HCT116 (cell line): ENCODE measurements at regions not wholly inside any gene's neighbourhood (a gene's known extent, or its start where the extent isn't known, plus 50 kb on each side); places are given as distances from the start of the nearest gene placed in this dataset.
"Not testable (repeated sequence)": the region's sequence is repeated elsewhere in the genome, so short reads cannot be mapped to it uniquely, and the experiment has no call there.

Experiments used
- ATAC-seq: fragments of 200-7000 bp; cut with Tn5 transposase; 2 replicates; pipeline ENCODE4 v1.9.1; 2020; ENCODE audit warnings: mild to moderate bottlenecking, moderate library complexity
- BruUV-seq: library from RNA; stranded (reverse); fragments of 400-500 nt; replicated peaks from 2 replicates; lab custom pipeline; 2021; lab: Mats Ljungman, UMichigan
- CTCF ChIA-PET: fragments of 300-600 bp; sonication (Branson Sonifier 250); formaldehyde crosslinking; loops from one replicate; lab custom pipeline; 2021; ENCODE audit warnings: antibody characterized with exemption; lab: Charles Lee
- POLR2A ChIA-PET: fragments of 300-600, 350-600 bp; sonication (Branson Sonifier 250); formaldehyde crosslinking; loops from one replicate; lab custom pipeline; 2021; ENCODE audit warnings: antibody characterized with exemption; lab: Charles Lee
- RAD21 ChIA-PET, 2 experiments: fragments of 300-600 bp; sonication (Branson Sonifier 250); formaldehyde crosslinking; loops; one replicate each; lab custom pipeline; 2023; ENCODE audit warnings: low total read pairs in 2 of 2; ENCODE audit not compliant: uncharacterized antibody in 2 of 2, unreplicated experiment in 2 of 2, low non-redundant PET in 1 of 2; lab: Charles Lee
- DNase-seq: peaks from one replicate; pipeline ENCODE4 v3.0.0-alpha.2; 2010; ENCODE audit warnings: low read depth, low spot score
- H2AFZ ChIP-seq: fragments of 200-600 bp; shearing (Covaris generic), sonication (generic); 2 replicates; pipeline ENCODE4 v1.6.1; 2017; ENCODE audit warnings: low read depth, mixed run types, mixed read lengths, antibody characterized with exemption, low read length; ENCODE audit not compliant: poor library complexity, severe bottlenecking
- H3K27ac ChIP-seq: 2 replicates; pipeline ENCODE4 v1.5.1; 2012; ENCODE audit warnings: low read depth, low read length
- H3K27me3 ChIP-seq: fragments of 200-600 bp; sonication (generic); 2 replicates; pipeline ENCODE4 v1.6.1; 2016; ENCODE audit warnings: mixed run types, low read length, mixed read lengths; ENCODE audit not compliant: insufficient read depth
- H3K36me3 ChIP-seq, 2 experiments: fragments of 200-500 bp in 1 of 2; fragments of 200-600 bp in 1 of 2; sonication (Bioruptor generic) in 1 of 2; sonication (generic) in 1 of 2; 2 replicates each; pipeline versions ENCODE4 v1.5.1 to v1.6.1; 2014 to 2016; ENCODE audit warnings: low read length in 2 of 2, inconsistent platforms in 1 of 2, mixed read lengths in 1 of 2, mixed run types in 1 of 2; ENCODE audit not compliant: insufficient read depth in 2 of 2, control insufficient read depth in 1 of 2
- H3K4me1 ChIP-seq, 2 experiments: fragments of 200-600 bp in 1 of 2; sonication (generic) in 1 of 2; 2 replicates each; pipeline versions ENCODE4 v1.5.1 to v1.6.1; 2012 to 2017; ENCODE audit warnings: low read length in 2 of 2, inconsistent platforms in 1 of 2, mild to moderate bottlenecking in 1 of 2, mixed read lengths in 1 of 2, mixed run types in 1 of 2, moderate library complexity in 1 of 2; ENCODE audit not compliant: insufficient read depth in 2 of 2, control insufficient read depth in 1 of 2
- H3K4me2 ChIP-seq: fragments of 200-600 bp; sonication (generic); 2 replicates; pipeline ENCODE4 v1.6.1; 2017; ENCODE audit warnings: mixed run types, low read length, mixed read lengths
- H3K4me3 ChIP-seq, 2 experiments: fragments of 200-600 bp in 1 of 2; sonication (generic) in 1 of 2; replicated peaks in 1 of 2; 2 replicates each; pipeline ENCODE4 v1.5.1; 2011 to 2016; ENCODE audit warnings: low read length in 2 of 2, control low read depth in 1 of 2, low read depth in 1 of 2, mild to moderate bottlenecking in 1 of 2, mixed read lengths in 1 of 2, mixed run types in 1 of 2
- H3K79me2 ChIP-seq: fragments of 200-600 bp; sonication (generic); 2 replicates; pipeline ENCODE4 v1.6.1; 2017; ENCODE audit warnings: mild to moderate bottlenecking, mixed run types, low read length, moderate library complexity, mixed read lengths; ENCODE audit not compliant: insufficient read depth
- H3K9ac ChIP-seq: fragments of 200-600 bp; sonication (generic); 2 replicates; pipeline ENCODE4 v1.6.1; 2016; ENCODE audit warnings: low read length, mixed read lengths
- H3K9me2 ChIP-seq: fragments of 200-600 bp; sonication (generic), shearing (Covaris generic); 2 replicates; pipeline ENCODE4 v1.6.1; 2017; ENCODE audit warnings: mixed run types, mild to moderate bottlenecking, moderate library complexity; ENCODE audit not compliant: insufficient read depth
- H3K9me3 ChIP-seq, 2 experiments: fragments of 200-500 bp in 1 of 2; fragments of 200-600 bp in 1 of 2; sonication (Bioruptor generic) in 1 of 2; sonication (generic) in 1 of 2; 2 replicates each; pipeline ENCODE4 v1.6.1; 2014 to 2017; ENCODE audit warnings: low read length in 2 of 2, mixed read lengths in 2 of 2, inconsistent platforms in 1 of 2, low read depth in 1 of 2, mild to moderate bottlenecking in 1 of 2, mixed run types in 1 of 2, moderate library complexity in 1 of 2; ENCODE audit not compliant: control insufficient read depth in 1 of 2, insufficient read depth in 1 of 2
- H4K20me1 ChIP-seq: fragments of 200-600 bp; sonication (generic), shearing (Covaris generic); 2 replicates; pipeline ENCODE4 v1.6.1; 2017; ENCODE audit warnings: mixed run types, mild to moderate bottlenecking, moderate library complexity; ENCODE audit not compliant: insufficient read depth
- TCF7L2 ChIP-seq: IDR thresholded peaks from 2 replicates; pipeline ENCODE4 v1.7.0; 2011; ENCODE audit warnings: borderline replicate concordance, inconsistent platforms; ENCODE audit not compliant: insufficient read depth, insufficient read length; ENCODE audit errors: extremely low read depth
- YY1 ChIP-seq: IDR thresholded peaks from 2 replicates; pipeline ENCODE4 v1.6.1; 2011; ENCODE audit warnings: low read length, low read depth, moderate library complexity, mild to moderate bottlenecking; ENCODE audit not compliant: insufficient replicate concordance; ENCODE audit errors: extremely low read depth
- ZBTB33 ChIP-seq: IDR thresholded peaks from 2 replicates; pipeline ENCODE4 v1.6.1; 2011; ENCODE audit warnings: mild to moderate bottlenecking, low read length, moderate library complexity; ENCODE audit not compliant: insufficient replicate concordance; ENCODE audit errors: extremely low read depth
- intact Hi-C: fragments of 100-400 bp; cut with micrococcal nuclease; formaldehyde crosslinking; loops from 2 replicates; pipeline ENCODE4 v1.10.0; 2022

- TF ChIP-seq TCF7L2 (no peak), YY1 (no peak)
Measured at GRCh38 chr7:68250143-68250542, 1253.5 kb downstream of the TYW1 start (continued).

DNA sequence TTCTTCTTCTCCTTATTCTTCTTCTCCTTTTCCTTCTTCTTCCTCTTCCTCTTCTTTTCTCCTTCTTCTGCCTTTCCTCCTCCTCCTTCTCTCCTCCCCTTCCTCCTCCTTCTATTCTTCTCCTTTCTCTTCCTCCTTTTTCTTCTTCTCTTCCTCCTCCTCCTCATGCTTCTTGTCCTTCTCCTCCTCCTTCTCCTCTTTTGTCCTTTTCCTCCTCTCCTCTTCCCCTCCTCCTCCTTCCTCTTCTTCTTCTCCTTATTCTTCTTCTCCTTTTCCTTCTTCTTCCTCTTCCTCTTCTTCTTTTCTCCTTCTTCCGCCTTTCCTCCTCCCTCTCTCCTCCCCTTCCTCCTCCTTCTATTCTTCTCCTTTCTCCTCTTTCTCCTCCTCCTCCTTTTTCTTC, 1258.2 kb downstream of the TYW1 start:
- H3K9me3 ChIP-seq = peaks cover 4 to 10% of the 10 kb centered on the region in 2 experiments; a peak in 2 of 4 replicates
- H3K9ac ChIP-seq, RAD21 ChIA-PET, H4K20me1 ChIP-seq, ATAC-seq, H3K9me2 ChIP-seq, H3K27me3 ChIP-seq, CTCF ChIA-PET, H2AFZ ChIP-seq, POLR2A ChIA-PET, H3K27ac ChIP-seq, DNase-seq, H3K36me3 ChIP-seq, H3K4me1 ChIP-seq, BruUV-seq, H3K79me2 ChIP-seq, H3K4me2 ChIP-seq, H3K4me3 ChIP-seq, intact Hi-C loops: not testable (repeated sequence)

DNA sequence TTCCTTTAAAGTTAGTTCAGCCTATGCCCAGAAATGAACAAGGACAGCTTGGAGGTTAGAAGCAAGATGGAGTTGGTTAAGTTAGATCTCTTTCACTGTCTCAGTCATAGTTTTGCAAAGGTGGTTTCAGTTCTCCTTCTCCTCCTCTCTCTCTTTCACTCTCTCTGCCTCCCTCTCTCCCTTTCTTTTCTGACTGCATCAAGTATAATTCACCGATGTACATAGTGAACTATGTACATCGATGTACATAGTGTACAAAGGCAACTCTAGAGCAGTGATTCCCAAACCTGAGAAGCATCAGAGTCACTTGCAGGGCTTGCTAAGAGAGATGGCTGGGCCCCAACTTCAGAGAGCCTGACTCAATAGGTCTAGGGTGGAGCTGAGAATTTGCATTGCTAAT, 1259.7 kb downstream of the TYW1 start:
- no peaks in the 10 kb centered on the region for H4K20me1 ChIP-seq
- no peaks in the 10 kb centered on the region for H3K4me1 ChIP-seq
- H3K27me3 ChIP-seq = no peaks in the 10 kb centered on the region
- RAD21 ChIA-PET = no interaction called here
- intact Hi-C loops = no loop called here
- H3K4me2 ChIP-seq = no peak overlapping the region
- no TSS peak for BruUV-seq
- no peak for ATAC-seq
- H3K9me2 ChIP-seq = no peaks in the 10 kb centered on the region
- no peak for TF ChIP-seq ZBTB33
- H3K27ac ChIP-seq = no peak overlapping the region
- CTCF ChIA-PET = no interaction called here
- no peak overlapping the region for H2AFZ ChIP-seq
- POLR2A ChIA-PET = no interaction called here
- DNase-seq = no peak
- no peak overlapping the region for H3K9ac ChIP-seq
- no peaks in the 10 kb centered on the region for H3K36me3 ChIP-seq
- H3K79me2 ChIP-seq = no peaks in the 10 kb centered on the region
- peaks cover 4 to 16% of the 10 kb centered on the region in 2 experiments; a peak in 2 of 4 replicates for H3K9me3 ChIP-seq
- no peak overlapping the region for H3K4me3 ChIP-seq
